ENCODE measurements at regions not wholly inside any gene's neighbourhood (a gene's known extent, or its start where the extent isn't known, plus 50 kb on each side); places are given as distances from the start of the nearest gene placed in this dataset.

GRCh38 chr9:13863112-13863511, 450.8 kb downstream of the NFIB start:
- TF ChIP-seq, protein P1, sequence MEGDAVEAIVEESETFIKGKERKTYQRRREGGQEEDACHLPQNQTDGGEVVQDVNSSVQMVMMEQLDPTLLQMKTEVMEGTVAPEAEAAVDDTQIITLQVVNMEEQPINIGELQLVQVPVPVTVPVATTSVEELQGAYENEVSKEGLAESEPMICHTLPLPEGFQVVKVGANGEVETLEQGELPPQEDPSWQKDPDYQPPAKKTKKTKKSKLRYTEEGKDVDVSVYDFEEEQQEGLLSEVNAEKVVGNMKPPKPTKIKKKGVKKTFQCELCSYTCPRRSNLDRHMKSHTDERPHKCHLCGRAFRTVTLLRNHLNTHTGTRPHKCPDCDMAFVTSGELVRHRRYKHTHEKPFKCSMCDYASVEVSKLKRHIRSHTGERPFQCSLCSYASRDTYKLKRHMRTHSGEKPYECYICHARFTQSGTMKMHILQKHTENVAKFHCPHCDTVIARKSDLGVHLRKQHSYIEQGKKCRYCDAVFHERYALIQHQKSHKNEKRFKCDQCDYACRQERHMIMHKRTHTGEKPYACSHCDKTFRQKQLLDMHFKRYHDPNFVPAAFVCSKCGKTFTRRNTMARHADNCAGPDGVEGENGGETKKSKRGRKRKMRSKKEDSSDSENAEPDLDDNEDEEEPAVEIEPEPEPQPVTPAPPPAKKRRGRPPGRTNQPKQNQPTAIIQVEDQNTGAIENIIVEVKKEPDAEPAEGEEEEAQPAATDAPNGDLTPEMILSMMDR (conservative IDR thresholded peaks at IDR 0.05 in 1 of 2, IDR thresholded peaks at IDR 0.05 in 1 of 2; ENCODE audit: low read depth in 1 of 2, low read length in 2 of 2): no peak
- TF ChIP-seq EZH2 (IDR thresholded peaks at IDR 0.05; ENCODE audit: low read length, missing control alignments): no peak
